Stimulated activated CD4-positive, alpha-beta T cell treated with anti-CD3 and anti-CD28 coated beads, TNF-alpha, amount 100 ng/mL, for 4 hours (primary cell): ENCODE measurements at regions not wholly inside any gene's neighbourhood (a gene's known extent, or its start where the extent isn't known, plus 50 kb on each side); places are given as distances from the start of the nearest gene placed in this dataset.
"Not testable (repeated sequence)": the region's sequence is repeated elsewhere in the genome, so short reads cannot be mapped to it uniquely, and the experiment has no call there.

ENCODE experiments used
- DNase-seq, 3 experiments: peaks; one replicate each; pipeline ENCODE4 v3.0.0-alpha.2; 2020; ENCODE audit warnings: low read depth in 3 of 3

DNA sequence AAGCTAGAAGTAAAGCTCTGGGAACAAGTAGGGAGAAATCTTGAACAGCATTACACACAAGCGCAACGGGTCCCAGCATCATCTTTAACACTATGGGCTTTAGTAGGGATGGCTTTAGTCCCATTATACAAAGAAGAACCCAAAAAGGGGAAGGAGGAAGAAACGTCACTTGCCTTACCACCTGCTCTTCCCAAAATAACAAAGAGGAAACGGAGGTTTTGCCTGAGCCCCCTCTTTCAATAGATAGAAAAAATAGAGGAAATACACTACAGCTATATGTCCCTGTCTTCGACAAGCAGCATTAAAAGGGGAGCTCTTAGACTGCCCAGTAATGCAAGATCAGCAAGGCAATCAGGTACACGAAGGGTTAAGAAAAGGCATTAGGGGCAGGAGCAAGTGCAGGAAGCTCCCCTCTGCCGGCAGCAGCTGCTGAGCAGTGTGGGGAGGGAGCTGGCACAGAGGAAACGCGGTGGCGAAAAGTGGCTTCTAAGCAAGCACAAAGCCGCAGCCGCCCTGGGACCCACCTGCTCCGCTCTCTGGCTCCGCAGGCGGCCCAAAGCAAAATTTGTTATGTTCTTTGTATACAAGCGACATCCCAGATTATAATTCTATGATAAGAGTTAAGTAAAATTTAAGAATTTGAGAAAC, 1172.4 kb downstream of the TMEM121 start:
- DNase-seq = not testable (repeated sequence)

DNA sequence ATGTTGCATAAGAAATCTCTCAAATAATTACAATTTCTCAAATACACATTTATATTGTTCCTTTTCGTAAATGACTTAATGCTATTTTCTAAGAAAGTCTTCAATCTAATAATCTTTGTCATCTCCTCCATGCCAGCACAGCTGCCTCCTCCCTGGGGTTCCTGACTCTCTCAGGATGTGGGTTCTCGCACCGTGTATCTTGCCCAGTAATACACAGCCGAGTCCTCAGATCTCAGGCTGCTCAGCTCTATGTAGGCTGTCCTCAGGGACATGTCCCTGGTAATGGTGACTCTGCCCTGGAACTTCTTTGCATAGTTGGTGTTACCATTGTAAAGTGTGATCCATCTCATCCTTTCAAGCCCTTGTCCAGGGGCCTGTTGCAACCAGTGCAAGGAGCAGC, 1177.3 kb downstream of the TMEM121 start:
- DNase-seq = not testable (repeated sequence)

DNA sequence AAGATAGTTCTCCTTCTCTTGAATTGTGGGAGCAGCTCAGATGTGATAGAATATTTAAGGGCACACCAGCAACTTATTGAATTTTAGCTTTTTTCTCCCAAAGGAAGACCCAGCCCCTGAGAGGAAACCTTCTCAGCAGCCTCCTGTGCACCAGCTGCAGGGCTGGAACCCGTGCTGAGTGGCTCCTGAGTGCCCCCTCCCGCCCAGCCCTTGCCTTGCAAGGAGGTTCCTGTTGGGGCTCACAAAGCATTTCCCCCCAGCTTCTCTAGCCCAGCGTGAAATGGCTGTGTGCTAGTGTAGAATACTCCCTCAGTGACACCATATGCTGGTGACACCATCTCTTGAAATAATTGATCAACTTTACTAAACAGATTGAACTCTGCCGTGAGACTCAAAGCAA, 1180.1 kb downstream of the TMEM121 start:
- not testable (repeated sequence) for DNase-seq

DNA sequence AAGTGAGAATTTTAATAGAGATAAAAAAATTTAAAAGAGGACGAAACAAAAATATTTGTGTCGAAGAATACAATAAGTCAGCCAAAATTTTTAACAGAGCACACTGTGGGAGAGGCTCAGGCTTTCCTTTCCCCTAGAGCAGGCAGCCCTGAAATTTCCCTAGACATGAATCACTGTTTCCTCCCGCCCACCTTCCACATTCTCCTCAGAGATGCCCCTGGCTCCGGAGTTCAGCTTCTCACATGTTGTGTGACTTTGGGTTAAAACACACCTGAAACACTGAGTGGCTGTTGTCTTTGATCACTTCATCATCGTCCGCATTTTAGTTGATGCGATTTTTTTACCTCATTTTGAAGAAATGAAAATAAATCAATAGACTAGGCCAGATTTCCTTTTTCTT, 1183.8 kb downstream of the TMEM121 start:
- DNase-seq = not testable (repeated sequence)

DNA sequence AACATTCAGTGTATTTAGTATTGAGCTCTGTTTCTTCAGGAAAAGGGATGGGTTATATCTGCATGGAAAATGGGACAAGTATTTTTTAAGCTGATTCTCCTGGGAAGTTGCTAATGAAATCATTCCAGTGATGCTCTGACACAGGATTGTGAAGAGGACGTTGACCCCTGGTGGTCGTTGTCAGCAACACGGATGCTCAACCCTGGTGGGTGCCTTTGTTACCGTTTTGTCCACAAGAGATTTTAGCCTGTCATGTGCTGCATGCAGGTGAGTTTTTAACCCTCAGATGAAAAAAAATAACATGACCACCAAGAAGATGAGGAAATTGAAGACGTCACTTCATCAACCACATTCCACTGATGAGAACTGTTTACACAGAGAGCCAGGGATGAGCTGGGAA, 1186.1 kb downstream of the TMEM121 start:
- DNase-seq = not testable (repeated sequence)

DNA sequence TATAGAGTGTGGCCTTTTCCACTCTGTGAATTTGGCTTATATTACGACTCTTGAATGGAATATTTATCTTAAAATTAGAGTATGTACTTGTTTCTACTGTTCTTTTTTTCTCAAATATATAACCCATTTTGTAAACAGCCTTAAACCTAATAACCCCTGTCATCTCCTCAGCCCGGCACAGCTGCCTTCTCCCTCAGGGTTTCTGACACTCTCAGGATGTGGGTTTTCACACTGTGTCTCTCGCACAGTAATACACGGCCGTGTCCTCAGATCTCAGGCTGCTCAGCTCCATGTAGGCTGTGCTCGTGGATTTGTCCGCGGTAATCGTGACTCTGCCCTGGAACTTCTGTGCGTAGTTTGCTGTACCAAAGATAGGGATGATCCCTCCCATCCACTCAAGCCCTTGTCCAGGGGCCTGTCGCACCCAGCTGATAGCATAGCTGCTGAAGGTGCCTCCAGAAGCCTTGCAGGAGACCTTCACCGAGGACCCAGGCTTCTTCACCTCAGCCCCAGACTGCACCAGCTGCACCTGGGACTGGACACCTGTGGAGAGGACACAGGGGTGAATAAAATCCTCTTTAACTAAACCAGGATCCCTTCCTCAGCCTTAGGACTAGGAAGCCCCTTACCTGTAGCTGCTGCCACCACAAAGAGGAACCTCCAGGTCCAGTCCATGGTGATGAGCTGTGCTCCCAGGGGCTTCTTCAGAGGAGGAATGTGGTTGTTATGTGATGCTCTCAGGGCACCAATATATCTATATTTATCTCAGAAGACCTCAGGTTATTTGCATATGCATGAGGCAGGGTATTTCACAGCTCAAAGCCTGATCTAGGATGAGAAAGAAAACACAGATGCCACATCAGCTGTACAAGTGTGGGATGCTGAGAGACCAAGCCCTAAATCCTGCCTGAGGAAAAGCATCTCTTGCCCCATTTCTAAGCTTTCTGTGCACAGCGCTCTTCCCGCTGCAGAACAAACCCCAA, 1188.4 kb downstream of the TMEM121 start:
- DNase-seq = not testable (repeated sequence)

DNA sequence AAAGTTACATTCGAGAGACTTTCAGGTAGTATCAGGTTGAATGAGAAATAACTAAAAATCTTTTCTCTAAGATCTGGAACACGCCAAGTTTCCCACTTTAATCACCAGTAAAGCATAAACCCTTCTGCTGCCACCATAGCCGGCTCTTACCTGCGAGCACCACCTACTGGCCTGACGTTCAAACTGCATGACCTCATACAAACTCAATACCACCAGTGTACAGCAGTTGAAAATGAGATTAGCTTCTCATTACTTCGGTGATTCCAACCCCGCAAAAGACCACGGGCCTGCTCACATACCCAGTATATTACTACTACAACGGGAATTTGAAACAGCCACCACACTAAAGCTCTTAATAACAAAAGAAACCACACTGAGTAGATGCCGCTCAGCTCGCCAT, 1191.2 kb downstream of the TMEM121 start:
- not testable (repeated sequence) for DNase-seq

DNA sequence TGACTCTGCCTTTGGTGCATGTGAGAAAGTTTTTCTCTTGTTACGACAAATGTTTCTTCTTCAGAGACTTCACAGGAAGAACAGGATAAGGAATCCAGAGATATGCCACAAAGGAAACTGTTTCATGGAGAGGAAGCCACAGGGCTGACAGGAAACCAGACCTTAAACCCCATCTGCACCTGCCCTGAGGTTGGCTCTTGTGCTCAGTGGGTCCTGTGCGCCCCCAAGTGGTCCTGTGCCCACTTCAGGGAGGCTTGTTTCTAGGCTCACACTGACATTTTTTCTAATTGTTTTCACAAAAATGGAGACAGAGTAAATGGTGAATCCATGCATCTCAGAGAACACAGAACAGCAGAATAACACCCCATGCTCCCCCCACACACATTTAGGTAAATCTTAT, 1193.5 kb downstream of the TMEM121 start:
- DNase-seq = not testable (repeated sequence)

DNA sequence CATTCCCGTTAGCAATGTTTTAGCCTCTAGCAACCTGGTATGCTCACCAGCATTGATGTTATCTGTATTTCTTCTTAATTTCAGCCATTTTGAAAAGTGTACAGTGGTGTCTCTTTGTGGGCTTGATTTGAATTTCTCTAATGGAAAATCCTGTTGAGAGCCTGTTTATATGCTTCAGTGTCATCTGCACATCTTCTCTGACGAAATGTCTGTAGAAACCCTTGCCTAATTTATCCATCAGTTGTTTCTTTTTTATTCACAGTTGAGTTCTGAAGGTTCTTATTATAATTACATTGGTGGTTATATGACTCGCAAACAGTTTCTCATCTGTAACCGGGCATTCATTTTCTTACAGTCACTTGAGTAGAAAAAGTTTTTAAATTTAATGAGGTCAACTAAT, 1195.5 kb downstream of the TMEM121 start:
- not testable (repeated sequence) for DNase-seq

DNA sequence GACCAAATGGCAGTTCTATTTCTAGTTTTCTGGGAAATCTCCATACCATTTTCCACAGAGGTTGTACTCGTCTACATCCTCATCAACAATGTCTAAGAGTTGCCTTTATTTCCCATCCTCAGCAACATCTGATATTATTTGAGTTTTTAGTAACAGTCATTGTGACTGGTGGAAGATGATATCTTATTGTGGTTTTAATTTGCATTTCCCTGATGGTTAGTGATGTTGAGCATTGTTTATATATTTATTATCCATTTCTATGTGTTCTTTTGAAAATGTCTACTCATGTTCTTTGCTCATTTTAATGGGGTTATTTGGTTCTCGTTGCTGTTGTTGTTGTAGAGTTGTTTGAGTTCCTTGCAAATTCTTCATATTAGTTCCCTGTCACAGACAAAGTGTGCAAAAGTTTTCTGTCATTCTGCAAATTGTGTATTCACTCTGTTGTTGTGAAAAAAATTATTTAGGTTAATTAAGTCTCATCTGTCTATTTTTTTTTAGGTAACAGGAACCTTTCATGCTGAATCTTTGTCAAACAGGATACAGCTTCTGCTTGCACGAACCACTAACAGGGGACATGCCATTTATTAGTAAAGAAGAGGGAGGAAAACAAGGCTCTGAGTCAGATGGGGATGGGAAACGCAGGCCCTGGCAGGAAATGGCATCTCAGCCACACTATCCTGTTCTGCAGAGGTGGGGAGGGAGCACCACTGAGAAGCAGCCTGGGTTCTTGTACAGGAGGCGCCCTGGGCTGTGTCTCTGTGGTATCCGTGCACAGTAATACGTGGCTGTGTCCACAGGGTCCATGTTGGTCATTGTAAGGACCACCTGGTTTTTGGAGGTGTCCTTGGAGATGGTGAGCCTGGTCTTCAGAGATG, 1196.7 kb downstream of the TMEM121 start:
- not testable (repeated sequence) for DNase-seq

DNA sequence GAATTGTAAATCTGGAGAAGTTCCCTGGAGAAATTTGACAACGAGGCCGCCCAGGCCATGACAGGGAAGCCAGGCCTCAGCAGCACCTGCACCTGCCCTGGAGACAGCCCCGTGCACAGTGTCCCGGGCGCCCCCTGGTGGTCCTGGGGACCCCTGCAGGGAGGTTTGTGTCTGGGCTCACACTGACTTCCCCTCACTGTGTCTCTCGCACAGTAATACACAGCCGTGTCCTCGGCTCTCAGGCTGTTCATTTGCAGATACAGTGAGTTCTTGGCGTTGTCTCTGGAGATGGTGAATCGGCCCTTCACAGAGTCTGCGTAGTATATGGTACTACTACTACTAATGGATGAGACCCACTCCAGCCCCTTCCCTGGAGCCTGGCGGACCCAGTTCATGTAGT, 1201.6 kb downstream of the TMEM121 start:
- DNase-seq = not testable (repeated sequence)

DNA sequence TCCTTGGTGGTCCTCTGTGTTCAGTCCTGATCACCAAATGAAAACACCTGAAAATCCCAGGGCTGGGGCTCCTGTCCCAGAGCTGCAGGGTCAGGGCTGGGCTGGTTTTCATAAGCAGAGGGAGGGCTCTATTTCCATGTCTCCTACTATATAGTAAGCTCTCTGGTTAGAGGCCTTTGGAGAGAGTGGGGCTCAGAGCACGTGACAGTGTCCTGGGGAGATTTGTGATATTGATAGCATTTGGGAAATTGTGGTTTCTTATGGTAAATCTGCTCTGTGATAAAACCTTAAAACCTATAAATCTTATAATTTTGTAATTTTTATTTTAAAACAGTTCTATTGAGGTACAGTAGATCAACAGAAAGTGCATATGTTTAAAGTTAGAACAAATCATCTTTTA, 1202.2 kb downstream of the TMEM121 start:
- DNase-seq = no peak

DNA sequence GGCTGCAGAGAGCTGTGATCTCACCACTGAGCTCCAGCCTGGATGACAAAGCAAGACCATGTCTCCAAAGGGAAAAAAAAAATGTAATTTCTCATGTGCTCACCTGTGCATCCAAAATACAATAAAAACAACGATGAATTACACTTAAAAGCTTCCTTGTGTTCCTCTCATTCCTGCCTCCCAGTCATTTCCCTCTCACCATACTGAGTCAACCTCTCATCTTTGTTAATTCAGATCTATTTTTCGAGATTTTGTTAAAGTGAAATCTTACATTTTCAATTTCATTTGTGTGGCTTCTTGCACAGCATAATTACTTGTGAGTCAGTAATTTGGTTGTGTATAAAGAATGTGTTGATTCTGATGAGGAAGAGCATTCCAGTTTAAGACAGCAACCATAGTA, 1203.2 kb downstream of the TMEM121 start:
- no peak for DNase-seq

DNA sequence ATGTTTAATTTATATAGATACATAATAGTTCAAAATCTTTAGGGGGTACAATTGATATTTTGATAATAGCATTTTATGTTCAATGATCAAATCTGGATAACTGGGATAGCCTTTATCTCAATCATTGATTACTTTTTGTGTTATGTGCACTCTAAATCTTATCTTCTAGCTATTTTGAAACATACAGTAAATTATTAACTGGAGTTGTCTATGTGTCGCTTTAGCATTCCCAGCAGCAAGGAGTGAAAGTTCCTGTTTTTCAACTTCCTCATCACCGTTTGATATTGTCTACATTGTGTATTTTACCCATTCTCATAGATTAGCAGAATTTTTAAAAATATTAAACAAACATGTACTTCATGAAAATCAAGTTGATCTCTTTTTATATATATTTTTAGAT, 1207.4 kb downstream of the TMEM121 start:
- no peak for DNase-seq

DNA sequence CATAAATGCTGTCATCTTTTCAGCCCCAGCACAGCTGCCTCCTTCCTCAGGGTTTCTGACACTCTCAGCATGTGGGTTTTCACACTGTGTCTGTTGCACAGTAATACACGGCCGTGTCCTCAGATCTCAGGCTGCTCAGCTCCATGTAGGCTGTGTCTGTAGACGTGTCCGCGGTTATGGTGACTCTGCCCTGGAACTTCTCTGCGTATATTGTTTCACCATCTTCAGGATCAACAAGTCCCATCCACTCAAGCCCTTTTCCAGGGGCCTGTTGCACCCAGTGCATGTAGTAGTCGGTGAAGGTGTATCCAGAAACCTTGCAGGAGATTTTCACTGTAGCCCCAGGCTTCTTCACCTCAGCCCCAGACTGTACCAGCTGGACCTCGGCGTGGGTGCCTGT, 1210.6 kb downstream of the TMEM121 start:
- DNase-seq = no peak

DNA sequence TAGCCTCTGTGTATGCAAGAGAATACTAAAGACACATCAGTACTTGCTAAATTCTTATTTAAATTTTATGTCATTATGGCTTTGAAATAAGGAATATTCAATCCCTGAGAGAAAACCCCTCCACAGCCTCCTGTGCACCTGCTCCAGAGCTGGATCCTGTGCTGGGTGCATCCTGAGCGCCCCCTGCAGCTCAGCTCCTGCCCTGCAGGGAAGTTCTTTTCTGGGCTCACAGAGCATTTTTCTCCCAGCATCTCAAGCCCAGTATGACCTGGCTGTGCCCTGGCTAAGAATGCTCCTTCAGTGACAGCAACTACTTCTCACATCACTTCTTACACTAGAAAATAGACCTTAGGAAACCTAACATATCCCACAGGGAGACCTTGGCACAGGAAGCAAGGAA, 1211.7 kb downstream of the TMEM121 start:
- DNase-seq = no peak

DNA sequence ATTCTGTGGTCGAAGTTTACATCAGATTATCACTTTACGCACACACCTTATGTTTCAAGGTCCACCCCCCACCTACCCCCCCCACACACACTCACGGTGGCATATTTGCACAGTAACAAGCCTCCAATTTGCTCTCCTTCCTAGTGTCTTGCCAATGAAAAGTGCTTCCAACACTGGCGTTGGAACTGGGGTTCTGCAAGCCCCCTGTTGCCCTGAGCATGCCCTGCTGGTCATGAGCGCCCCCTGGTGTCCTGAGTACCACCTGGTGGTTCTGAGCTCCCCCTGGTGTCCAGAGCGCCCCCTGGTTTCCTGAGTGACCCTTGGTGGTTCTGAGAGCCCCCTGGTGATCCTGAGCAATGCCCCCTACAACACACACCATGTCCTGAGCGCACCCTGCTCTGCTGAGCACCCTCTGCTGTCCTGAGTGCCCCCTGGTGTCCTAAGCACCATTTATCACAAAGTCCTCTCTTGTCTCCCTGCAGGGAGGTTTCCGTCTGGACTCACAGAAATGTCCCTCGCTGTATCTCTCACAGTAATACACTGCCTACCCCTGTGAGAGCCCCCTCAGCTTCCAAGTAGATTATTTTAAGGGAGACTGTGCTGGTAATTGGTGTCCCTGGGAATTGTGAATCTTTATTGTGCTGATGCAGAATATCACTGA, 1212.3 kb downstream of the TMEM121 start:
- DNase-seq = not testable (repeated sequence)

DNA sequence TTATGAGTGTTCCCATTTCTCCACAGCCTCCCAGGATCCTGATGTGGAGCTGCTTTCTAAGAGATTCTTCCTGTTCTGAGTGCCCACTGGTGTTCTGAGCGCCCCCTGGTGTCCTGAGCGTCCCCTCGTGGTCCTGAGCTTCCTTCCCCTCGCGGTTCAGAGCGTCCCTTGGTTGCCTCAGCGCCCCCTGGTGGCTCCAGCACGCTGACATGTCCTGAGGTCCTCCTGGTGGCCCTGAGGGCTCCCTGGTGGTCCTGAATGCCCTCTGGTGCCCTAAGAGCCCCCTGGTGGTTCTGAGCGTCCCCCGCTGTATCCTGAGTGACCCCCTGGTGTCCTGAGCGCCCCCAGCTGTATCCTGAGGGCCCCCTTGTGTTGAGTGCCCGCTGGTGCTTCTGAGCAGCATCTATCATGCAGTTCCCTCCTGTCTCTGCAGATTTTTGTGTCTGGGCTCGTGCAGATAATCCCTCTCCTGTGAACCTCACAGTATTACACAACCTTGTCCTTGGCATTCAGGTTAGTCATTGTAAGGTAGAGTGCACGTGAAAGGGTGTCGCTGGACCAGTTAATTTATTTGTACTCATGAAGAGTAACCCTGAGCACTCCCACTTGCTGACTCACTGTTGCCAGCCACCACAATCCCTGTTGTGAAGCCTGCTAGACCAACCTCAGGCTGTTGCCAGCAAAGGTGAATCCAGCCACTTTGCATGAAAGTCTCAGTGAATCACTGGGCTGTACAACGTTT, 1214.9 kb downstream of the TMEM121 start:
- DNase-seq = not testable (repeated sequence)

DNA sequence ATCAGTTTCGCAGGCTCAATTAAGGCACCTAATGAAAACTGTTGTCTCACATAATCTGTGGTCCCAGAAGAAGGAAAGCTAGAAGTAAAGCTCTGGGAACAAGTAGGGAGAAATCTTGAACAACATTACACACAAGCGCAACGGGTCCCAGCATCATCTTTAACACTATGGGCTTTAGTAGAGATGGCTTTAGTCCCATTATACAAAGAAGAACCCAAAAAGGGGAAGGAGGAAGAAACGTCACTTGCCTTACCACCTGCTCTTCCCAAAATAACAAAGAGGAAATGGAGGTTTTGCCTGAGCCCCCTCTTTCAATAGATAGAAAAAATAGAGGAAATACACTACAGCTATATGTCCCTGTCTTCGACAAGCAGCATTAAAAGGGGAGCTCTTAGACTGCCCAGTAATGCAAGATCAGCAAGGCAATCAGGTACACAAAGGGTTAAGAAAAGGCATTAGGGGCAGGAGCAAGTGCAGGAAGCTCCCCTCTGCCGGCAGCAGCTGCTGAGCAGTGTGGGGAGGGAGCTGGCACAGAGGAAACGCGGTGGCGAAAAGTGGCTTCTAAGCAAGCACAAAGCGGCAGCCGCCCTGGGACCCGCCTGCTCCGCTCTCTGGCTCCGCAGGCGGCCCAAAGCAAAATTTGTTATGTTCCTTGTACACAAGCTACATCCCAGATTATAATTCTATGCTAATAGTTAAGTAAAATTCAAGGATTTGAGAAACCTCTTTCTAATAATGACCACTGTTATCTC, 1218.8 kb downstream of the TMEM121 start:
- not testable (repeated sequence) for DNase-seq

DNA sequence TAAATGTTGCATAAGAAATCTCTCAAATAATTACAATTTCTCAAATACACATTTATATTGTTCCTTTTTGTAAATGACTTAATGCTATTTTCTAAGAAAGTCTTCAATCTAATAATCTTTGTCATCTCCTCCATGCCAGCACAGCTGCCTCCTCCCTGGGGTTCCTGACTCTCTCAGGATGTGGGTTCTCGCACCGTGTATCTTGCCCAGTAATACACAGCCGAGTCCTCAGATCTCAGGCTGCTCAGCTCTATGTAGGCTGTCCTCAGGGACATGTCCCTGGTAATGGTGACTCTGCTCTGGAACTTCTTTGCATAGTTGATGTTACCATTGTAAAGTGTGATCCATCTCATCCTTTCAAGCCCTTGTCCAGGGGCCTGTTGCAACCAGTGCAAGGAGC, 1223.7 kb downstream of the TMEM121 start:
- not testable (repeated sequence) for DNase-seq
